GDM1 (cell line): ENCODE measurements at regions not wholly inside any gene's neighbourhood (a gene's known extent, or its start where the extent isn't known, plus 50 kb on each side); places are given as distances from the start of the nearest gene placed in this dataset.
"Not testable (repeated sequence)": the region's sequence is repeated elsewhere in the genome, so short reads cannot be mapped to it uniquely, and the experiment has no call there.

ENCODE experiments used
- DNase-seq: peaks from one replicate; lab custom pipeline; 2025; lab: John Stamatoyannopoulos, UW

GRCh38 chr1:157255891-157256290, 117.7 kb upstream of the ETV3 start:
- DNase-seq, result not testable (repeated sequence)

GRCh38 chr1:157254183-157254582, 116.0 kb upstream of the ETV3 start:
- DNase-seq, result not testable (repeated sequence)

- no peak for DNase-seq
Measured at GRCh38 chr1:157252473-157252872, 114.3 kb upstream of the ETV3 start.

GRCh38 chr1:157249739-157250138, 111.5 kb upstream of the ETV3 start:
- DNase-seq, result no peak

- DNase-seq, result no peak
Measured at GRCh38 chr1:157249326-157249725, 111.1 kb upstream of the ETV3 start.

GRCh38 chr1:157247764-157248049, 109.5 kb upstream of the ETV3 start:
- not testable (repeated sequence) for DNase-seq

GRCh38 chr1:157247005-157247763, 109.0 kb upstream of the ETV3 start:
- DNase-seq, result no peak

GRCh38 chr1:157245823-157246222, 107.6 kb upstream of the ETV3 start:
- DNase-seq, result no peak

GRCh38 chr1:157241185-157241538, 103.0 kb upstream of the ETV3 start:
- DNase-seq, result no peak

- no peak for DNase-seq
Measured at GRCh38 chr1:157240495-157241184, 102.4 kb upstream of the ETV3 start.

- no peak for DNase-seq
Measured at GRCh38 chr1:157239936-157240335, 101.7 kb upstream of the ETV3 start.

- no peak for DNase-seq
Measured at GRCh38 chr1:157238585-157238984, 100.4 kb upstream of the ETV3 start.

- DNase-seq, result no peak
Measured at GRCh38 chr1:157237981-157238380, 99.8 kb upstream of the ETV3 start.

GRCh38 chr1:157237522-157237921, 99.3 kb upstream of the ETV3 start:
- no peak for DNase-seq

GRCh38 chr1:157236072-157236471, 97.9 kb upstream of the ETV3 start:
- DNase-seq, result no peak

GRCh38 chr1:157235307-157235706, 97.1 kb upstream of the ETV3 start:
- DNase-seq, result no peak

- DNase-seq, result no peak
Measured at GRCh38 chr1:157234705-157235273, 96.6 kb upstream of the ETV3 start.

- DNase-seq, result no peak
Measured at GRCh38 chr1:157233131-157233530, 94.9 kb upstream of the ETV3 start.

GRCh38 chr1:157231846-157232525, 93.8 kb upstream of the ETV3 start:
- DNase-seq, result no peak

- no peak for DNase-seq
Measured at GRCh38 chr1:157230500-157230899, 92.3 kb upstream of the ETV3 start.

GRCh38 chr1:157227700-157228099, 89.5 kb upstream of the ETV3 start:
- no peak for DNase-seq

- no peak for DNase-seq
Measured at GRCh38 chr1:157226739-157227138, 88.5 kb upstream of the ETV3 start.

- no peak for DNase-seq
Measured at GRCh38 chr1:157219600-157219999, 81.4 kb upstream of the ETV3 start.
